Stromal cell of bone marrow (primary cell): ENCODE measurements at regions not wholly inside any gene's neighbourhood (a gene's known extent, or its start where the extent isn't known, plus 50 kb on each side); places are given as distances from the start of the nearest gene placed in this dataset.

Experiments
- DNase-seq: peaks from one replicate; pipeline ENCODE4 v3.0.0-alpha.2; 2012; ENCODE audit warnings: low read depth

DNA sequence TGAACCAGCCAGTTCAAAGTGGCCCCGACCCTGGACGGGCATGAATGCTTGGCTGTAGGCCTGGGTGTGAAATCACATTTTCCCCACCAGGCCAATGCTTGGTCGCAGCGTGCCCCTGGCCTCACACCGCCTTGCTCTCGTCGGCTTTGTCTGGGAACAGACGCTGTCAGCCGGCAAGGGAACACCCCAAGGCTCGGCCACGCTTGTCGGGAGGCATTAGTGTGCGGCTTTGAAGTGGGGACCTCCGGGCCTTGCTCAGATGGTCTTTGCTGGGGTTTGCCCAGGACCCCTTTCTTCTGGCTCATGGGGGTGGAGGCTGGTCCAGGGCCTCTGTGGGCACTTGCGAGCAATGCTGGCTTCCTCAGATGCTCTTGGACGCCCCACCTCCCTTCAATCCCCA, 79.1 kb downstream of the INHBB start:
- no peak for DNase-seq

DNA sequence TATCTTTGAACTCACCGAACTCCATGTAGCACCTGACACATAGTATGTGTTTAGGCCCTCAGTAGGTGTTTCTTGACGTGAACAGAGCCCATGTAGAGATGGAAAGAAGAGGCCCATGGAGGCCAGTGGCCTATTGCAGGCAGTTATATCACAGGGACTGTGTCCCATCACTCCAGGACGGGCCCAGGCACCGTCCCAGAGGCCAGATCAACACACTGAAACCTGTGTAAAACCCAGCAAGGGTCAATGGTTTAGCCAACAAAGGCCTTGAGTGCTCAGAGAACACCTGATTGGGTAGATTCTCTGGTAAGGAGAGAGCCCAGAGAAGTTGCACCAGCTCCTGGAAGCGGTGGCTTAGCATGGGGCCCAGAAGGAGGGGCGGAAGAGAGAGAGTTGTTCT, 82.8 kb downstream of the INHBB start:
- no peak for DNase-seq

GRCh38 chr2:120429586-120430500, 83.9 kb downstream of the INHBB start:
- no peak for DNase-seq

- DNase-seq, result no peak
Observed at GRCh38 chr2:120430501-120430830, 84.5 kb downstream of the INHBB start.

GRCh38 chr2:120430957-120431356, 85.0 kb downstream of the INHBB start:
- no peak for DNase-seq

- DNase-seq, result no peak
Observed at GRCh38 chr2:120431386-120432292, 85.7 kb downstream of the INHBB start.

DNA sequence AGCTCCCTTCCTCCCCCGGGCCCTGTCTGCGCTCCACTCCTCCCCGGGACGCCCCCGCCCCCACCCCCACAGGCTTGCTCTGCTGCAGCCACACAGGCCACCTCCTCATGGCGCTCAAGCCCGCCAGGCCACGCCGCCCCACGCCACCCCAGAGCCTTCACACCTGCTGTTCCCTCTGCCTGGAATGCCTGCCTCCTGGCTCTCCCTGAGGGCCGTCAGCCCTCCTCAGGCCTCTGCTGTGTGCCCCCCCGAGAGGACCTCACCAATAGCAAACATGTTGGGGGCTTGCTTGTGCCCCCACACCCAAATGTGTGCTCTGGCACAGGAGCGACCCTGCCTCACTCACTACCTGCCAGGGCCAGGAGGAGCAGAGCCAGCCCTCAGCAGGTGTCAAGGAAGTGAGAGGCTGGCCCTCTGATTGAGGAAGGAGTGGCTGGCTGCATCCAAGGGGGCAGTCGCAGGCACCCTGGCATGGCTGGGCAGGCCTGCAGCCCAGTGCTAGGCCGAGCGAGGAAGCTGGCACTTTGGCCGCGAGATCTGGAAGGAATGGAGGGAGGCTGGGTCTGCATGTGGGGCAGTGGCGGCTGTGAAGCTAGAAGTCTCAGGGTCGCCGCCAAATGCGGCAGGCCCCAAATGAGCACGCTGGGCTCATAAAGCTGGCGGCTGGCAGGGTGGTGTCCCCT, 86.5 kb downstream of the INHBB start:
- no peak for DNase-seq

- no peak for DNase-seq
Observed at GRCh38 chr2:120432976-120433815, 87.3 kb downstream of the INHBB start.

DNA sequence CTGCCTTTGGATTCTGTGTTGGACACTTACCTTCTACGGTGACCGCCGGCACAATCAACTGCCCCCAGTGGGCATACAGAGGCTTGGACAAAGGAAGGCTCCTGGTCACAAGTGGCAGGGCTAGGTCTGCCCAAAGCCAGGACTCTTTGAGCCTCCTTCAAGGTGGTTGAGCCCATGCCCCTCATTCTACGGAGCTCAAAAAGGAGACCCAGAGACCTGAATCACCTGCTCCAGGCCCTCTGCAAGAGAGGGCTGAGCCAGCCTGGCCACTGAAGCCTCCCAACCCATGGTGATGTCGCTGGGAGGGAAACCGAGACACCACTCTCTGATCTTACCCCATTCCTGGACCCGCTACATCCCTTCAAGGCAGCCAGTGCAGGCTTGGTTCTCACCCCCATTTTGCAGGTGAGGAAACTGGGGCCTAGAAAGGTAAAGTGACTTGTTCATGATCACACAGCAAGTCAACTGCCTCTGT, 87.9 kb downstream of the INHBB start:
- DNase-seq, result no peak

DNA sequence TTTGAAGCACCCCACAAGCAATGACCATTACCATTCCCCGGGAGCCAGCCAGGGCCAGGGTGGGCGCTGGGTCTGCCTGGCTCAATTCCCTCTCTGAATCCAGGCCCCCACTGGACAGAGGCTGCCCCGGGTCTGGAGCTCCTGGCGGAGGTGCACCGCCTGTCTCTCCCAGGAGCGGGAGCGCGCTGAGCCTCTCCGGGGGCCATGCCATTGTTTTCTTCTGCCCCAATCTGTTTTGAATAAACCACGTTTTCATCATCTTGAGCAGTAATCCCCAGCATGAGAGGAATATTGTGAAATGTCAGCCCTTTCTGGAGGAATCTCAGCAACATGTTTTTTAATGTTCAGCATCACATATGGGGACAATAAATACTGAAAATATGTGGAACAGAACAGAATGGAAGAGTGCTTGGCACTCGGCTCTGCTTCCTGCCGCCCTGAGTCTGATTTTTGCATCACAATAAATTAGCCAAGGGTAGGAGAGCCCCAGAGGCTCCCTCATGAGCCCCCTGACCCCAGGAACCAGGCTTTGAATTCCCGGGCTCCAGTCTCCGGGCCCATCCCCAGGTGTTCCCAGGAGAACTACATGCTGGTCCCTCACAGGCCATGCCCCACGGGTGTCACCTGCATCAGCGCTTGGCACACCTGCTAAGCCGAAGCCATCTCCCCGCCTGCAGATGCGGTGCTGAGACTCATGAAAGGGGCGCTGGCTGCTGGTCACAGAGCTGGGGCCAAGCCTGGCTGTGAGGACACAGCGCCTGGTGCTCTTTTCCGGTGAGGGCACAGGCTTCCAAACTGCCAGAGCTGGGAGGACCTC, 88.8 kb downstream of the INHBB start:
- no peak for DNase-seq

DNA sequence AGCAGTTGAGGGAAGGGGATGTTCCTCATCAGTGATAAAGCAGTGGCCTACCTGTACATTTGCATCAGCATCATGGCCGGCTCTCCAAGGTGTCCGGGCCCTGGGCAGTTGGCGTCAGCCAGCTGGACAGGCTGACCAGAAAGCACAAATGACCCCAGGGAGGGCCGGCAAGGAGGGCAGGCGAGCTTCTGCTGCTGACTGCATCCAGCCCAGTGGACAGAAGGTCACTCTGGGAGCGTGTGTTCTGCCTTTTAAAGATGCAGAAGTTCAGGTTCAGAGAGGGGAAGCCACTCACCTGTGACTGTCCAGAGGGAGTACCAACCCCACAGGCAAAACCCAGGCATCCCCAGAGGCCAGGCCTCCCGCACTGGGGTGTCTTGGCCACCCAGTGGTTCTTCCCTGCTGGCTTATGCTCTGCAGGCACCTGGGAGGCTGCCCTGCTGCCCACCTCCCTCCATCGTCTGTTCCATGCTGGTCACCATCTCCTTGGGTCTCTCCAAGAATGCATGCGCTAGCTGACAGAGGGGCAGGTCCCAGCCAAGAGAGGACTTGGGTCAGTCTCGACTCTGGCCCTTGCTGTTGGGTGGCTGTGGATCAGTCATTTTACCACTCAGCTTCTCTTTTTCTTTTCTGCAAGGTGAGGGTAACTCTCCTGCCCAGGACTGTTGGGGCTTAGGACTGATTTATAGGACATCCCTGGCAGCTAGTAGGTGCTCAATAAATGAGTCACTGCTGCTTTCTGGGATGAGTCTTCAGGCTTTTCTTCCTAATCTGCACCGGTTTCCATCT, 89.9 kb downstream of the INHBB start:
- no peak for DNase-seq

GRCh38 chr2:120436460-120436739, 90.5 kb downstream of the INHBB start:
- no peak for DNase-seq

GRCh38 chr2:120436885-120437603, 91.1 kb downstream of the INHBB start:
- DNase-seq, result no peak

GRCh38 chr2:120437604-120438000, 91.7 kb downstream of the INHBB start:
- no peak for DNase-seq

DNA sequence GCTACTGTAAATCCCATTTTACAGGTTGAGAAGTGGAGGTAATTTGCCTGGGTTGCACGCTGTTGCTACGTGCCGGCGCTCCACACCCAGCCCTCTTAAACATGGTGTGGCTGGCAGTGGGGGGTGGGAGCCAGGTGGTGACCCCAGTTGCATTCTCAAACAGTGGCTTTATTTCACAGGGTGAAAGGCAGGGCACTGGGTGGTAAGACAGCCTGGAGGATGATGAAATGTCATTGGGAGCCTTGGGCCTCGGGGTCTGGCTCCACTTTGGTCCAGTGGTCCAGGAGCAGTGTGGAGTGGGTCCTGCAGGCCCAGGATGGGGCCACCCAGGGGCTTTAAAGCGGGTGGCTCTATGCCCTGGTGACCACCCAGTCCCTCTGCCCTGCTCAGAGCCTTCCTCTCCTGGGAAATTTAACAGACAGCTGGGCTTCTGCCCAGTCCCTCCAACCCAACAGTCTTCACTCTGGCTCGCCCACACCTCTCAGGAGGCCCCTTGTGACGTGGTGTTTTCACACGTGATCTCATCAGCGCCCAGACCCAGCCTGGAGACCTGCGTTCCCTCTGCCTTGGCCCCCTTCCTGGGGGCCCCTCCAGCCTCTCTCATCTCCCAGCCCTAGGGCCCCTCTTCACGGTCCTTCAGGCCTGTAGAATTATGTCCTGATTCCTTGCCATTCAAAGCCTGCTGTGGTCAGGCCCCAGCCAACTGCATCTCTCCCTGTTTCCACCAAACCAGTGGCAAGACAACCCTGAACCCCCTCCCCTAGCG, 92.5 kb downstream of the INHBB start:
- no peak for DNase-seq

DNA sequence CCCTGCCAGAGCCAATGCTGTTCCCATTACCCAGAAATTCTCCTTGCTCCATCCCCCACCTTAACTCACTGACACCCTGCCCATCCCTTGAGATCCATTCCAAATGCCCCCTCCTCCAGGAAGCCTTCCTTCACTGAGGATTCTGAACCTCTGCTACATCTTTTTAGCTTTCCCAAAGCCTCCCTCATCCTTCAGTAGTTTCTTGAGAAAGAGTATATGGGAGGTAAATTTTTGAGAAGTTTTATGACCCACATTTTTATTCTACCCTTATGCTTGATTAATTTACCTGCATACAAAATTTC, 93.1 kb downstream of the INHBB start:
- no peak for DNase-seq

DNA sequence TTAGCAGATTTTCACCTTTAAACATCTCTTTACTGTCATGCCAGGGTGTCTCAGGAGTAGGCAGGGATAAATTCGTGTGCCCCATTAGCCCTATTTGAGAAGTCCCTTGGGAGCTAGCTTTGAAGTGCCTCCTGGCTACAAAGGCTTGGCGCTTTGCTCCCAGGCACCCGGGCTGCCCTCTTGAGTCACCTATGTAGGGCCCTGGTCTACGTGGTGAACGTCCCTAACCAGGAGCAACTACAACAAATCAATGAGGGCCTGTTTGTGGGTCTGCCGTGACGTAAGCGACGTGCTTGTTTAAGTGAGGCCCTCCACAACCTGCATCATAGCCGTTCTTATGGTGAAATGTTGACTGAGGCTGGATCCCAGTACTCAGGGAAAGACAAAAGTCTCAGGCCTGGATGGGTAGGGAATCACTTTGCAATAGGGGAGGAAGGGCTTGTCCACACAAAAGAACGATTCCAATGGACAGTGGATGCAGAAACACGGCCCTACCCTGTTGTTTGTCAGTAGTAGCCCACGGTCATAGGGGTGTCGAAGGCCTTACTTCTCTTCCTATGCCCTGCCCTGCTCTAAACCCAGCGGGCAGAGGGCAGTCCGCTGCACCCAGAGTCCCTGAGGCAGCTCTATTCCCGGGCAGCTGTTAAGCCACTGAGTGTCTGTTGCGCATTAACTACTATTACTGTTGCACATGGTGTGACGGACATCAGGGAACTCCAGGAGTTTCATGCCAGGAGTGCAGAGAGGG, 93.9 kb downstream of the INHBB start:
- DNase-seq, result no peak
